NCI-H1694 treated with DMSO at 0.1 percent for 48 hours (cell line): ENCODE measurements at regions not wholly inside any gene's neighbourhood (a gene's known extent, or its start where the extent isn't known, plus 50 kb on each side); places are given as distances from the start of the nearest gene placed in this dataset.

Source experiments
- DNase-seq: peaks from one replicate; lab custom pipeline; 2025; lab: John Stamatoyannopoulos, UW

GRCh38 chr10:24120646-24121045 lies 88.3 kb upstream of the KIAA1217 start:
- DNase-seq, result no peak

DNA sequence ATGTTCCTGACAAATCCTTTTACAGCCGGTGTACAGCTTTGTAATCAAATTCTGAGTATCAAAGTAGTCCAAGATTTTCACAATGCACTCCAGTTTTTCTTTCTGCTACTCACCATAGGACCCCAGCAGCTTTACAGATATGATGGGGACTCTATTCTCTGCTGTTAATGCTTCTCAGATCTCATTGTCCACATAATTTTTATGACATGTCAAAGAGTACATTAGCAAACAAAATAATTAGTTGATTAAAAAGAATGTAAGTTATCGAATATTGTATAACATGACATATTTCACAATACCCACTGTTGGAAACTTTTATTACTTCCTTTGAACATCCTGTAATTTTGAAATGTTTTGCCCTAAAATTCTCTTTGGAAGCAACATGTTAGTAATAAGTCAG lies 81.4 kb upstream of the KIAA1217 start:
- DNase-seq, result no peak

DNA sequence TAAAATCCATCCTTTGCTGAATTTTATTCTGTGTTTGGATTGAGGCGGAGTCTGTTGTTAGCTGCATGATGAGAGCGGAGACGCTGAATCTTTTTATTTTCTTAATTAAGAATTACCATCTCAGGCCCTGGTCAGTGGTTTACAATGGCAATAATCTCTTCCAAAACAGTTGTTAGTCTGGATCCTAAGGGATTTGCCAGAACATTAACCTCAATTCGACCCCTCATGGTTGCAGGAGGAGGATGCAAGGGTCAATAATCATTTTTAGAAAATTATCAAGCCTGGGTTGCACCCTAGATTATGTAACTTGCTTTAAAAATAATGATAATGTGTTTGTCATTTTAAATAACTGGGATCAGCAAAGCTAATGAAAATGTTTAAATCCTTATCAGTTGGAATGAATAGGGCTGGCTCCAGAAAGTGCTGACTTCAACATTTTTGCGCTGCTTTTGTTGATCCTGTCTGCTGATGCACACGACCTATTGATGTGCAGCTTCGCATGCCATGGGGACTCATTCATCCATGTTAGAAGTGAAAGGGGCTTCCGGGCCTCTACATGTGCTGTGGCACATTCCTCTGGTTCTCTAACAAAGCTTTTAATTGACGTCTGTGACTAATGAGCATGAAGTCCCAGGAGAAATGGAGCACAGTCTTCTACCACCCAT lies 80.7 kb upstream of the KIAA1217 start:
- no peak for DNase-seq

- DNase-seq, result no peak
Measured at GRCh38 chr10:24132741-24133140, 76.2 kb upstream of the KIAA1217 start.

GRCh38 chr10:24133835-24134234 lies 75.1 kb upstream of the KIAA1217 start:
- no peak for DNase-seq

GRCh38 chr10:24136070-24136469 lies 72.9 kb upstream of the KIAA1217 start:
- DNase-seq, result no peak

DNA sequence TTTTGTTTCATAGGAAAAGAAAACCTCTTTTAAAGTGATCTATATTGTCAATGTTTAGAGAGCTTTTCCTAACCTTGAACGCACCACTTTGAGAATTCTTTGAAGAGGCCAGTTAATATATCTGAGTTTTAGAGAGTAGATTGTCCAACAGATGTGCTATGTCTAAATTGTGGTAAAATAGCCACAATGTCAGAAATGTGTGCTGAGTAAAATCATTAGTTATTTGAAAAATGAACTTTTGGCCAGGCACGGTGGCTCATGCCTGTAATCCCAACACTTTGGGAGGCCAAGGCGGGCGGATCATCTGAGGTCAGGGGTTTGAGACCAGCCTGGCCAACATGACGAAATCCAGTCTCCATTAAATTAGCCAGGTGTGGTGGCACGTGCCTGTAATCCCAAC lies 61.6 kb upstream of the KIAA1217 start:
- no peak for DNase-seq

GRCh38 chr10:24149640-24150039 lies 59.3 kb upstream of the KIAA1217 start:
- DNase-seq, result no peak

DNA sequence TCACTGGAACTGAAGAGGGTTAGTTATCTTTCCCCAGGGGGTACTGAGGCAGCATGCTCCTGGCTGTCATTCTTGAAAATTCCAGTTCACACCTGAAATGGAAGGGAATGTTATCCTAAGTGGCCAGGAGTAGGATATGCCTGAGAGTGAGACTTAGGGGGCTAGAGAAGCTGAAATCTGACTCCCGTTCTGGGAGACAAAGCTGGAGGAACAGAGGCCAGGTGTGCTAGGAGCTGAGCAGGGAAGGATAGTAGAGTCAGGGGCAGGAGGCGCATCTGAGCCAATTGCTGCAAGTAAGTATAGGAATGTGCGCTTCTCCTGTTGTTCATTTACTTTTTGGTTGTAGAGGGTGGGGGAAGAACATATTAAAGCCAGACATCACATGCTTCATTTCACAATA lies 58.1 kb upstream of the KIAA1217 start:
- DNase-seq, result no peak

- DNase-seq, result no peak
Measured at GRCh38 chr10:24152270-24152669, 56.7 kb upstream of the KIAA1217 start.

DNA sequence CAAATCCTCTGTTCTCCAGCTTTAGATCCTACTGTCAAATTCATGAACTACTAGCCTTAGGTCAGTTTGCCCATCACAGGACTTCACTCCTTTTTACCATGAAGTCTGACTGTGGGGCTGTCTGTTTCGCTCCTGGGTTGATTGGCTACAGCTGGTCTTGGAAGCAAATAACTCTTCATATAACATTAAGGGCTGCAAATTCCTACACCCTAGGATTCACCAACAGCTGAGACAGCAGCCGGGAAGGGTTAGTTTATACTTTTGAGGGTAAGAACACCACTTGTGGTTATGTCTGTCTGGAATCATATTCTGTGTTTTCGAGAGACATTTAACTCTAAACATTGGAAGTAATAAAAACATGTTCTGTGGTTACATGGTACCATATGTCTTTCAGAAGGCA lies 55.9 kb upstream of the KIAA1217 start:
- DNase-seq, result no peak

DNA sequence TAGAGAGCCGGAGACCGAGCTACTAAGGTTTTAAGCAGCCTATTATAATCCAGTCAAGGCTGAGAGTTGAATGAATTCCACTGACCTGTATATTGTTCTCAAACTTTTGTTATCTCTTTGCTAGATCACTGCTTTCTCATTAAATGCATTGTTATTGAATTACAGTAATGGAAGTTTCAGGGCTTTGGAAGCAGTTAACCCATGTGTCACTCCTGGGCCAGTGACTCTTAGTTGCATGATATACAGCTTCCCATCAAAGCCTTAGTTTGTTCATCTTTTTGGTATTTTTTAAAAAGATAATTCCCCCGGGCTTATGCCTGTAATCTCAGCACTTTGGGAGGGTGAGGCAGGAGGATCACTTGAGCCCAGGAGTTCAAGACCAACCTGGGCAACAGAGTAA lies 55.4 kb upstream of the KIAA1217 start:
- DNase-seq, result no peak

GRCh38 chr10:24156686-24157085 lies 52.3 kb upstream of the KIAA1217 start:
- DNase-seq, result no peak

DNA sequence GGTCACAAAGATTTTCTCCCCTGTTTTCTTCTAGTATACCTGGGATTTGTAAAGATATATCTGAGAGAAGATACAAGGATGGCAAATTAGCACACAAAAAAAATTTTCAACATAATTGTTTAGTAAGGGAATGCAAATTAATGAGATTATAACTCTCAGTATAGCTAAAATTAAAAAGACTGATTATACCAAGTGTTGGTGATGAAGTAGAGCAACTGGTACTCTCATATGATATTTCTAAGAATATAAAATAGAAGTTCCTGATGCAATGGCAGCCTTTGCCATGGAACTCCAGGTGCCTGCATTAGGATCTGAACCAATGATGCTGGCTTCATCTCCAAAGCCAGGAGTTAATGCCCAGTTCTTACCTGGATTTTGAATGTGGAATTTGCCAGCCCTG lies 51.4 kb upstream of the KIAA1217 start:
- no peak for DNase-seq
